Kidney epithelial cell (primary cell): ENCODE measurements at regions not wholly inside any gene's neighbourhood (a gene's known extent, or its start where the extent isn't known, plus 50 kb on each side); places are given as distances from the start of the nearest gene placed in this dataset.

Source experiments
- DNase-seq: peaks from one replicate; pipeline ENCODE4 v3.0.0-alpha.2; 2010; ENCODE audit warnings: low read depth
- H3K27me3 ChIP-seq: 2 replicates; pipeline ENCODE4 v1.6.0; 2011; ENCODE audit warnings: low read length; ENCODE audit not compliant: control insufficient read depth, insufficient read depth
- H3K36me3 ChIP-seq: 2 replicates; pipeline ENCODE4 v1.5.1; 2011; ENCODE audit warnings: low read length; ENCODE audit not compliant: control insufficient read depth, insufficient read depth
- H3K4me3 ChIP-seq: 2 replicates; pipeline ENCODE4 v1.5.1; 2011; ENCODE audit warnings: low read depth, mild to moderate bottlenecking, control low read depth, low read length
- TF ChIP-seq, protein P1 (sequence below): IDR thresholded peaks from 2 replicates; pipeline ENCODE4 v1.5.1; 2011; ENCODE audit warnings: mild to moderate bottlenecking, moderate library complexity, low read length, control low read depth, inconsistent platforms; ENCODE audit not compliant: insufficient read depth, poor library complexity, severe bottlenecking

- H3K4me3 ChIP-seq, result no peak overlapping the region
- no peak for DNase-seq
- TF ChIP-seq, protein P1, sequence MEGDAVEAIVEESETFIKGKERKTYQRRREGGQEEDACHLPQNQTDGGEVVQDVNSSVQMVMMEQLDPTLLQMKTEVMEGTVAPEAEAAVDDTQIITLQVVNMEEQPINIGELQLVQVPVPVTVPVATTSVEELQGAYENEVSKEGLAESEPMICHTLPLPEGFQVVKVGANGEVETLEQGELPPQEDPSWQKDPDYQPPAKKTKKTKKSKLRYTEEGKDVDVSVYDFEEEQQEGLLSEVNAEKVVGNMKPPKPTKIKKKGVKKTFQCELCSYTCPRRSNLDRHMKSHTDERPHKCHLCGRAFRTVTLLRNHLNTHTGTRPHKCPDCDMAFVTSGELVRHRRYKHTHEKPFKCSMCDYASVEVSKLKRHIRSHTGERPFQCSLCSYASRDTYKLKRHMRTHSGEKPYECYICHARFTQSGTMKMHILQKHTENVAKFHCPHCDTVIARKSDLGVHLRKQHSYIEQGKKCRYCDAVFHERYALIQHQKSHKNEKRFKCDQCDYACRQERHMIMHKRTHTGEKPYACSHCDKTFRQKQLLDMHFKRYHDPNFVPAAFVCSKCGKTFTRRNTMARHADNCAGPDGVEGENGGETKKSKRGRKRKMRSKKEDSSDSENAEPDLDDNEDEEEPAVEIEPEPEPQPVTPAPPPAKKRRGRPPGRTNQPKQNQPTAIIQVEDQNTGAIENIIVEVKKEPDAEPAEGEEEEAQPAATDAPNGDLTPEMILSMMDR, result no peak
- no peaks in the 10 kb centered on the region for H3K36me3 ChIP-seq
- H3K27me3 ChIP-seq, result no peaks in the 10 kb centered on the region
Measured at GRCh38 chr6:147662646-147663045, 154.2 kb downstream of the SAMD5 start.

DNA sequence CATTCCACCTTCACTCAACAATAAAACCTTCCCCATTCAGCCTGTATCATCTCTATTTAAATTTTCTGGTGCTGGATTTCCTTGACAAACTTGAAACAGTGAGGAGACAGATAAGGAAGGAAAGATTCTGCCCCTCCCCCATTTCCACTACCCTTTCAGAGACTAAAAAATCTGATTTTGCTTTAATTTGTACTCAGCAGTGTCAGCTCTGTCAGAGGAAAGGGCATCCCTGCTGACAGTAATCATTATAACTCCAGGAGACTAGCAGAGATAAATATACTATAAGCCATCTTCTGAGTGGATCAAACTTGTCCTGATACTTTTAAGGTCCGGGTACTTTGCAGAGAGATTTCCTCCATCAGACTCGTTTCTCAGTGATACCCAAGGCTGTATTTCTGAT lies 155.6 kb downstream of the SAMD5 start:
- H3K27me3 ChIP-seq, result no peaks in the 10 kb centered on the region
- H3K4me3 ChIP-seq, result no peak overlapping the region
- DNase-seq, result no peak
- no peaks in the 10 kb centered on the region for H3K36me3 ChIP-seq
- TF ChIP-seq, protein P1, result no peak

- H3K4me3 ChIP-seq, result no peak overlapping the region
- no peak for DNase-seq
- no peaks in the 10 kb centered on the region for H3K36me3 ChIP-seq
- H3K27me3 ChIP-seq, result no peaks in the 10 kb centered on the region
- TF ChIP-seq, protein P1, result no peak
Measured at GRCh38 chr6:147666255-147666654, 157.8 kb downstream of the SAMD5 start.

DNA sequence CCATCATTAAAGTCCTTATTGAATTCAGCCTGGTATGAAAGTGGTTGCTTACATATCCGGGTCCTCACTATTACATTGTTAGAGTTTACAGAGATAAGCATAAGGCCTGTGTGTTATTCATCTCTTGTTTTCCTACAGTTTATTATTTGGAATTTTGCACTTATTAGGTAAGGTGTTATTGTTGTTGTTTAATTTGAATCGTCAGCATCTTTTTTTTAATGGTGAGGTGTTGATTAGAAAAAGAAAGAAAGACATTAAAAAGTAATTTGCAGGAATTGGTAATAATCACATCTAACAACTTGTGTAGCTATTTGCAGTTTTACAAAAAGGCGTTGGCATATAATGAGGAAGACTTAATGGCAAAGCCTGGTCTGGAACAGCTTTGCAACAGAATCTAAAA lies 158.6 kb downstream of the SAMD5 start:
- TF ChIP-seq, protein P1, result no peak
- no peak for DNase-seq
- Histone ChIP-seq H3K36me3 (no peaks in the 10 kb centered on the region), H3K4me3 (no peak overlapping the region), H3K27me3 (no peaks in the 10 kb centered on the region)

- DNase-seq, result no peak
- Histone ChIP-seq H3K36me3 (no peaks in the 10 kb centered on the region), H3K4me3 (no peak overlapping the region), H3K27me3 (no peaks in the 10 kb centered on the region)
- TF ChIP-seq, protein P1, result no peak
Measured at GRCh38 chr6:147674099-147674498, 165.6 kb downstream of the SAMD5 start.

GRCh38 chr6:147674794-147675193 lies 166.3 kb downstream of the SAMD5 start:
- DNase-seq, result no peak
- Histone ChIP-seq H3K4me3 (no peak overlapping the region), H3K27me3 (no peaks in the 10 kb centered on the region), H3K36me3 (no peaks in the 10 kb centered on the region)
- TF ChIP-seq, protein P1, result no peak
